Activated naive CD4-positive, alpha-beta T cell treated with anti-CD3 and anti-CD28 coated beads, Interleukin-2, amount 50 U/mL, for 24 hours (primary cell): ENCODE measurements at regions not wholly inside any gene's neighbourhood (a gene's known extent, or its start where the extent isn't known, plus 50 kb on each side); places are given as distances from the start of the nearest gene placed in this dataset.
"Not testable (repeated sequence)": the region's sequence is repeated elsewhere in the genome, so short reads cannot be mapped to it uniquely, and the experiment has no call there.

Source experiments
- H3K27ac Mint-ChIP-seq: one replicate; pipeline ENCODE4 v1.8.0; 2021; ENCODE audit warnings: mild to moderate bottlenecking, mixed read lengths
- H3K27me3 Mint-ChIP-seq: one replicate; pipeline ENCODE4 v1.8.0; 2021; ENCODE audit warnings: mixed read lengths
- H3K36me3 Mint-ChIP-seq: one replicate; pipeline ENCODE4 v1.8.0; 2021; ENCODE audit warnings: mixed read lengths
- H3K4me1 Mint-ChIP-seq: one replicate; pipeline ENCODE4 v1.8.0; 2021; ENCODE audit warnings: mixed read lengths
- H3K4me3 Mint-ChIP-seq: one replicate; pipeline ENCODE4 v1.8.0; 2021; ENCODE audit warnings: mild to moderate bottlenecking, mixed read lengths
- H3K9me3 Mint-ChIP-seq: one replicate; pipeline ENCODE4 v1.8.0; 2021; ENCODE audit warnings: mixed read lengths

- Mint-ChIP-seq H3K27ac (no peak overlapping the region), H3K4me3 (no peak overlapping the region), H3K9me3 (peaks cover 14% of the 10 kb centered on the region), H3K27me3 (peaks cover 11% of the 10 kb centered on the region), H3K4me1 (no peaks in the 10 kb centered on the region), H3K36me3 (no peaks in the 10 kb centered on the region)
Observed at GRCh38 chr6:140025171-140025570, 650.7 kb upstream of the CITED2 start.

- no peak overlapping the region for H3K4me3 Mint-ChIP-seq
Observed at GRCh38 chr6:140020207-140020791, 645.9 kb upstream of the CITED2 start.

GRCh38 chr6:140018588-140018987, 644.1 kb upstream of the CITED2 start:
- Mint-ChIP-seq H3K4me3 (no peak overlapping the region), H3K36me3 (peaks cover 2% of the 10 kb centered on the region), H3K4me1 (no peaks in the 10 kb centered on the region), H3K9me3 (peaks cover 19% of the 10 kb centered on the region), H3K27ac (no peak overlapping the region), H3K27me3 (peaks cover 12% of the 10 kb centered on the region)

More at GRCh38 chr6:140020207-140020791, 645.9 kb upstream of the CITED2 start:
- Mint-ChIP-seq H3K36me3 (peaks cover 2% of the 10 kb centered on the region), H3K27me3 (peaks cover 12% of the 10 kb centered on the region), H3K9me3 (peaks cover 19% of the 10 kb centered on the region), H3K27ac (no peak overlapping the region), H3K4me1 (no peaks in the 10 kb centered on the region)

GRCh38 chr6:140017470-140017869, 643.0 kb upstream of the CITED2 start:
- Mint-ChIP-seq H3K4me3 (no peak overlapping the region), H3K27me3 (peaks cover 12% of the 10 kb centered on the region), H3K27ac (no peak overlapping the region), H3K4me1 (no peaks in the 10 kb centered on the region), H3K36me3 (peaks cover 2% of the 10 kb centered on the region), H3K9me3 (peaks cover 19% of the 10 kb centered on the region)

GRCh38 chr6:140012150-140012549, 637.7 kb upstream of the CITED2 start:
- peaks cover 14% of the 10 kb centered on the region for H3K27me3 Mint-ChIP-seq

GRCh38 chr6:140011537-140011936, 637.1 kb upstream of the CITED2 start:
- no peaks in the 10 kb centered on the region for H3K36me3 Mint-ChIP-seq

More at GRCh38 chr6:140012150-140012549, 637.7 kb upstream of the CITED2 start:
- Mint-ChIP-seq H3K27ac (no peak overlapping the region), H3K9me3 (no peaks in the 10 kb centered on the region), H3K4me1 (no peaks in the 10 kb centered on the region), H3K4me3 (no peak overlapping the region), H3K36me3 (no peaks in the 10 kb centered on the region)

GRCh38 chr6:140009286-140009685, 634.8 kb upstream of the CITED2 start:
- no peak overlapping the region for H3K4me3 Mint-ChIP-seq
- H3K36me3 Mint-ChIP-seq: no peaks in the 10 kb centered on the region
- H3K4me1 Mint-ChIP-seq: no peaks in the 10 kb centered on the region
- H3K27me3 Mint-ChIP-seq: peaks cover 8% of the 10 kb centered on the region
- no peak overlapping the region for H3K27ac Mint-ChIP-seq
- H3K9me3 Mint-ChIP-seq: no peaks in the 10 kb centered on the region

More at GRCh38 chr6:140011537-140011936, 637.1 kb upstream of the CITED2 start:
- H3K4me1 Mint-ChIP-seq: no peaks in the 10 kb centered on the region
- no peaks in the 10 kb centered on the region for H3K9me3 Mint-ChIP-seq
- H3K27me3 Mint-ChIP-seq: peaks cover 12% of the 10 kb centered on the region
- H3K27ac Mint-ChIP-seq: no peak overlapping the region
- no peak overlapping the region for H3K4me3 Mint-ChIP-seq

- Mint-ChIP-seq H3K9me3 (no peaks in the 10 kb centered on the region), H3K4me3 (no peak overlapping the region), H3K27ac (no peak overlapping the region), H3K27me3 (peaks cover 10% of the 10 kb centered on the region), H3K4me1 (no peaks in the 10 kb centered on the region), H3K36me3 (no peaks in the 10 kb centered on the region)
Observed at GRCh38 chr6:140007525-140007924, 633.1 kb upstream of the CITED2 start.

GRCh38 chr6:140003217-140003616, 628.8 kb upstream of the CITED2 start:
- Mint-ChIP-seq H3K27me3 (peaks cover 9% of the 10 kb centered on the region), H3K4me3 (no peak overlapping the region), H3K4me1 (no peaks in the 10 kb centered on the region), H3K36me3 (no peaks in the 10 kb centered on the region), H3K27ac (no peak overlapping the region), H3K9me3 (no peaks in the 10 kb centered on the region)

GRCh38 chr6:140002396-140003022, 628.1 kb upstream of the CITED2 start:
- Mint-ChIP-seq H3K27me3 (peaks cover 9% of the 10 kb centered on the region), H3K27ac (no peak overlapping the region), H3K9me3 (no peaks in the 10 kb centered on the region), H3K36me3 (no peaks in the 10 kb centered on the region), H3K4me3 (no peak overlapping the region), H3K4me1 (no peaks in the 10 kb centered on the region)

GRCh38 chr6:140001821-140002341, 627.4 kb upstream of the CITED2 start:
- Mint-ChIP-seq H3K36me3 (no peaks in the 10 kb centered on the region), H3K4me3 (no peak overlapping the region), H3K27me3 (peaks cover 6% of the 10 kb centered on the region), H3K4me1 (no peaks in the 10 kb centered on the region), H3K27ac (no peak overlapping the region), H3K9me3 (no peaks in the 10 kb centered on the region)

GRCh38 chr6:140001005-140001404, 626.6 kb upstream of the CITED2 start:
- Mint-ChIP-seq H3K9me3 (no peaks in the 10 kb centered on the region), H3K4me3 (no peak overlapping the region), H3K36me3 (no peaks in the 10 kb centered on the region), H3K27ac (no peak overlapping the region), H3K27me3 (peaks cover 6% of the 10 kb centered on the region), H3K4me1 (no peaks in the 10 kb centered on the region)

- H3K36me3 Mint-ChIP-seq, H3K27ac Mint-ChIP-seq, H3K9me3 Mint-ChIP-seq, H3K4me3 Mint-ChIP-seq, H3K4me1 Mint-ChIP-seq, H3K27me3 Mint-ChIP-seq: not testable (repeated sequence)
Observed at GRCh38 chr6:139999661-140000060, 625.2 kb upstream of the CITED2 start.

- not testable (repeated sequence) for H3K27ac Mint-ChIP-seq, H3K36me3 Mint-ChIP-seq, H3K4me1 Mint-ChIP-seq
Observed at GRCh38 chr6:139998478-139998877, 624.0 kb upstream of the CITED2 start.

GRCh38 chr6:139996253-139996834, 621.9 kb upstream of the CITED2 start:
- Mint-ChIP-seq H3K4me3 (no peak overlapping the region), H3K27ac (no peak overlapping the region), H3K36me3 (no peaks in the 10 kb centered on the region), H3K27me3 (no peaks in the 10 kb centered on the region), H3K9me3 (no peaks in the 10 kb centered on the region), H3K4me1 (no peaks in the 10 kb centered on the region)

More at GRCh38 chr6:139998478-139998877, 624.0 kb upstream of the CITED2 start:
- not testable (repeated sequence) for H3K9me3 Mint-ChIP-seq, H3K4me3 Mint-ChIP-seq, H3K27me3 Mint-ChIP-seq

- Mint-ChIP-seq H3K9me3 (no peaks in the 10 kb centered on the region), H3K27me3 (no peaks in the 10 kb centered on the region), H3K36me3 (no peaks in the 10 kb centered on the region), H3K4me3 (no peak overlapping the region), H3K27ac (no peak overlapping the region), H3K4me1 (no peaks in the 10 kb centered on the region)
Observed at GRCh38 chr6:139994998-139995397, 620.5 kb upstream of the CITED2 start.
